Pancreas (tissue), 10 donors: ENCODE measurements at regions not wholly inside any gene's neighbourhood (a gene's known extent, or its start where the extent isn't known, plus 50 kb on each side); places are given as distances from the start of the nearest gene placed in this dataset.

Experiments
- ATAC-seq, 4 donors: fragments of 200-7000 bp; cut with Tn5 transposase; one replicate each; pipeline versions ENCODE4 v1.8.0 to v1.9.1; 2020; ENCODE audit warnings: mild to moderate bottlenecking in 4 of 4, moderate library complexity in 4 of 4
- DNase-seq, 6 donors: peaks; one replicate each; pipeline ENCODE4 v3.0.0-alpha.2; 2020
- FAIRE-seq: peaks from 2 replicates; lab custom pipeline; 2012; peaks lifted over from hg19 to GRCh38; lab: Jason Lieb, UNC
- H3K27ac ChIP-seq, 4 donors: fragments of 200-600 bp; sonication (generic); 1 replicate in 3 of 4; 2 replicates in 1 of 4; pipeline versions ENCODE4 v1.5.0 to v1.8.0; 2020
- H3K27me3 ChIP-seq, 4 donors: fragments of 200-600 bp; one replicate each; pipeline ENCODE4 v1.8.0; 2021
- H3K36me3 ChIP-seq, 3 donors: fragments of 200-600 bp; sonication (generic) in 1 of 3; one replicate each; pipeline versions ENCODE4 v1.5.0 to v1.8.0; 2020 to 2021
- H3K4me1 ChIP-seq, 3 donors: fragments of 200-600 bp; one replicate each; pipeline ENCODE4 v1.8.0; 2021
- H3K4me3 ChIP-seq, 4 donors: fragments of 200-600 bp; sonication (generic) in 2 of 4; one replicate each; pipeline versions ENCODE4 v1.5.0 to v1.8.0; 2020 to 2021
- H3K9me3 ChIP-seq, 4 donors: fragments of 200-600 bp; one replicate each; pipeline ENCODE4 v1.8.0; 2021
- WGBS, 2 donors: extraction: QIAGEN DNeasy Blood & Tissue Kit; methylation state at CpG; one replicate each; pipeline ENCODE4 v1.1.7; 2013; 5-methylcytosine and 5-hydroxymethylcytosine counted together
- intact Hi-C, 3 donors: fragments of 100-400 bp; cut with DNase I; formaldehyde crosslinking; loops; one replicate each; pipeline versions ENCODE4 v1.11.1 to v1.14.2; 2022
- TF ChIP-seq, protein P1 (sequence below), 4 donors: fragments of 200-600 bp; sonication (generic) in 3 of 4; IDR thresholded peaks; one replicate each; pipeline versions ENCODE4 v1.5.0 to v1.8.0; 2021; ENCODE audit warnings: antibody characterized with exemption in 4 of 4
- donor health status: healthy with polysubstance abuse.
- donor health status: DM: no; HTN: no; CAD: no; lungs with moderate emphysema.
- donor health status: DM: no; HTN: no; CAD: no.
- donor health status: control.
- donor health status: control.
- donor health status: Bipolar disorder and iron deficiency.
- donor health status: DM: yes; HTN: yes; CAD: no.
- donor health status: DM: no; HTN: no; CAD: no.
- donor health status: DM: no; HTN: no; CAD: no.
- donor health status: DM: yes; HTN: yes; CAD: no.

DNA sequence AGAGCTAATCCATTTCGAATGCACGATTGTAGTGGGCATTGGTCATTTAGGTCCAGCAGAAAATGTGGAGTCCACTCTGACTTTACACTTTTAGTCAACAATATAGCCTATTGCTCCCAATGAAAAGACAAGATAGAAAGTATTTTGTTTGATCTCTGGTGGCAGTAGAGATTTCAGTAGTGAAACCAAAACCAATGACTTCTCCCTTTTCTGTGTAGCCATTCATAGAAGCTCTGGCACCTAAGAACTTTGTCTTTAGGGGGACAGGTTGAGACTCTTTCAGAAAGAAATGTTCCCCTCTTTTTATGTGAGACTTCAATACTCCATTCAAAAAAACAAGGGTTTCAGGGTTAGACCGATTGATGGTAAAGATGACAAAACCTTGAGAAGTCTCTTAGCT lies 510.8 kb upstream of the POU3F2 start:
- Histone ChIP-seq H3K9me3 (no peaks in the 10 kb centered on the region), H3K4me3 (no peak overlapping the region), H3K27me3 (no peaks in the 10 kb centered on the region), H3K27ac (no peak overlapping the region), H3K36me3 (no peaks in the 10 kb centered on the region), H3K4me1 (no peaks in the 10 kb centered on the region)
- intact Hi-C loops, result no loop called here
- TF ChIP-seq, protein P1, sequence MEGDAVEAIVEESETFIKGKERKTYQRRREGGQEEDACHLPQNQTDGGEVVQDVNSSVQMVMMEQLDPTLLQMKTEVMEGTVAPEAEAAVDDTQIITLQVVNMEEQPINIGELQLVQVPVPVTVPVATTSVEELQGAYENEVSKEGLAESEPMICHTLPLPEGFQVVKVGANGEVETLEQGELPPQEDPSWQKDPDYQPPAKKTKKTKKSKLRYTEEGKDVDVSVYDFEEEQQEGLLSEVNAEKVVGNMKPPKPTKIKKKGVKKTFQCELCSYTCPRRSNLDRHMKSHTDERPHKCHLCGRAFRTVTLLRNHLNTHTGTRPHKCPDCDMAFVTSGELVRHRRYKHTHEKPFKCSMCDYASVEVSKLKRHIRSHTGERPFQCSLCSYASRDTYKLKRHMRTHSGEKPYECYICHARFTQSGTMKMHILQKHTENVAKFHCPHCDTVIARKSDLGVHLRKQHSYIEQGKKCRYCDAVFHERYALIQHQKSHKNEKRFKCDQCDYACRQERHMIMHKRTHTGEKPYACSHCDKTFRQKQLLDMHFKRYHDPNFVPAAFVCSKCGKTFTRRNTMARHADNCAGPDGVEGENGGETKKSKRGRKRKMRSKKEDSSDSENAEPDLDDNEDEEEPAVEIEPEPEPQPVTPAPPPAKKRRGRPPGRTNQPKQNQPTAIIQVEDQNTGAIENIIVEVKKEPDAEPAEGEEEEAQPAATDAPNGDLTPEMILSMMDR (IDR thresholded peaks at IDR 0.05), result no peak
- FAIRE-seq (no peak), ATAC-seq (no peak), DNase-seq (no peak)
- 25 to 26% methylated on average over 3 of the region's 3 CpGs for WGBS, 2 donors

DNA sequence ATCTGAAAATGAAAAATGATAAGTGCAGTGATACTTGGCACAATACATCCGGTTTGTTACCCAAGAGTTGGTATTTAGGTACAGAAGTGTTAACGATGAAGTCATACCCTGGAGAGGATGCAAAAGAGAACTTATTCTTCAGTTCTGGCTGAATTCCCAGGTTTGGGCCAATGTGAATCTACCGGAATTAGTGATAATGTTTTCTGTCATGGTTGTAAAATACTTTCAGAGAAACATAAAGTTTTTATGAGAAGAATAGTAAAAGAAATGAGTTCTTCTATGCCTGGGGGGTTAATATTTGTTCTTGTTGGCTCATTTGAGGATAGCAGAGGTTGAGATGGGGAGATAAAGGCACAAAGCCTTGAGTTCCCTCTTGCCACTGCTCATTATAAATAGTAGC lies 509.9 kb upstream of the POU3F2 start:
- FAIRE-seq (no peak), ATAC-seq (no peak), DNase-seq (no peak)
- 33 to 36% methylated on average over 3 of the region's 3 CpGs for WGBS, 2 donors
- H3K4me1 ChIP-seq, result no peaks in the 10 kb centered on the region
- TF ChIP-seq, protein P1 (IDR thresholded peaks at IDR 0.05), result no peak
- H3K9me3 ChIP-seq, result no peaks in the 10 kb centered on the region
- H3K27me3 ChIP-seq, result no peaks in the 10 kb centered on the region
- no peaks in the 10 kb centered on the region for H3K36me3 ChIP-seq
- H3K27ac ChIP-seq, result no peak overlapping the region
- intact Hi-C loops, result no loop called here
- no peak overlapping the region for H3K4me3 ChIP-seq

DNA sequence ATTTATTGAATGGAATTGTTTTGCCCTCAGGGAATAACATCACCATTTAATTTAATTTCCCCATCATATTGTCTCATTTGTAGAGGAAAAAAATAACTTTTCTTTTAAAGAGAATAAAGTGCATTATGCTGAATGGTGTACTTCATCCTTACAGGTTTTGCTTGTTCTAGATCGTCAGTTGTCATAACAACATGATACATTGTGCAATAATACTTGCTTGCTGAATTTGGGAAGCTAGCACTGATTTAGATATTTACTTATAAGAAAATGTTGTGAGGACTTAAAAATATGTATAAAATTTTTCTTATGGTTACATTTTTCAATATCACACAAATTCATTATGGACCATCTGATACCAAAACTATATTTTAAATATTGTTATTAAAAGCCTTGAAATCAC lies 509.0 kb upstream of the POU3F2 start:
- Histone ChIP-seq H3K4me1 (no peaks in the 10 kb centered on the region), H3K9me3 (no peaks in the 10 kb centered on the region), H3K36me3 (no peaks in the 10 kb centered on the region), H3K4me3 (no peak overlapping the region), H3K27ac (no peak overlapping the region), H3K27me3 (no peaks in the 10 kb centered on the region)
- WGBS, 2 donors, result 36 to 42% methylated on average over 1 of the region's 1 CpG
- FAIRE-seq (no peak), ATAC-seq (no peak), DNase-seq (no peak)
- intact Hi-C loops, result no loop called here
- TF ChIP-seq, protein P1 (IDR thresholded peaks at IDR 0.05), result no peak

DNA sequence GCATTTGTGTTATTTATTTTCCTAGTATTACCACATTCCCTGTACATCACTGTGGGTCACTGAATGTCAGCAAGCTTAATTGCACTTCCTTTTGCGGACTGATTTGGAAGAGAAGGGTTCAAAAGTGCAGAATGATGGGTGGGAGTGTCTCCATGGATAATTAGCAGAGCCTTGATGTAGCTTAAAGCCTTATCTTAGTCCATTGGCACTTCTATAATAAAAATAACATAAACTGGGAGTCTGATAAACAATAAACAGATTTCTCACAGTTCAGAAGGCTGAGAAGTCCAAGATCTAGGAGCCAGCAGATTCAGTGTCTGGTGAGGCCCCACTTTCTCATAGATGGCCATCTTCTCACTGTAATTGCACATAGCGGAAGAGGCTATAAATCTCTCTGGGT lies 501.1 kb upstream of the POU3F2 start:
- Histone ChIP-seq H3K4me1 (no peaks in the 10 kb centered on the region), H3K27ac (no peak overlapping the region), H3K4me3 (no peak overlapping the region), H3K36me3 (no peaks in the 10 kb centered on the region), H3K9me3 (no peaks in the 10 kb centered on the region), H3K27me3 (no peaks in the 10 kb centered on the region)
- DNase-seq, result no peak
- intact Hi-C loops, result no loop called here
- 56 to 57% methylated on average over 2 of the region's 2 CpGs for WGBS, 2 donors
- ATAC-seq, result no peak
- TF ChIP-seq, protein P1 (IDR thresholded peaks at IDR 0.05), result no peak
- no peak for FAIRE-seq

DNA sequence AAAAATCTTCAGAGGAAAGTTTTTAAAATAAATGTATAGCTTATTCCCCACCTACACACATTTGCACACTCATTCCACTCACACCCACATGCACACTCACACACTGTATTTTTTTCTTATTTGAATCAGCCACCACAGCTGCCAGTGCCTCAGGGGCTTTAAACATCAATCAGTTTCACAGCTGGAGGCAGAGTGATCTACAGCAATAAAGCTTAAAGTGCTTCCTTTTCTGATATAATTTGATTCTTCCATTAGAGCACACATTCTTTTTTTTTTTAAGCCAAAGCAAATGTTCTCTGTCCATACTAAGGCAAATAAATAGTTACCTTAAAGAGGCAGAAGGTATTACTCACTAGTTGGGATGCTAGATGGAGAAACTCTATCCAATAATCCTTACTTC lies 498.8 kb upstream of the POU3F2 start:
- Histone ChIP-seq H3K27me3 (no peaks in the 10 kb centered on the region), H3K36me3 (no peaks in the 10 kb centered on the region), H3K4me1 (no peaks in the 10 kb centered on the region), H3K27ac (no peak overlapping the region), H3K9me3 (no peaks in the 10 kb centered on the region), H3K4me3 (no peak overlapping the region)
- intact Hi-C loops, result no loop called here
- DNase-seq (no peak), FAIRE-seq (no peak), ATAC-seq (no peak)
- TF ChIP-seq, protein P1 (IDR thresholded peaks at IDR 0.05), result no peak
